ENCODE measurements at regions not wholly inside any gene's neighbourhood (a gene's known extent, or its start where the extent isn't known, plus 50 kb on each side); places are given as distances from the start of the nearest gene placed in this dataset.

GRCh38 chr6:87935196-87935595 lies 112.4 kb upstream of the SPACA1 start:
- DNase-seq = no peak

DNA sequence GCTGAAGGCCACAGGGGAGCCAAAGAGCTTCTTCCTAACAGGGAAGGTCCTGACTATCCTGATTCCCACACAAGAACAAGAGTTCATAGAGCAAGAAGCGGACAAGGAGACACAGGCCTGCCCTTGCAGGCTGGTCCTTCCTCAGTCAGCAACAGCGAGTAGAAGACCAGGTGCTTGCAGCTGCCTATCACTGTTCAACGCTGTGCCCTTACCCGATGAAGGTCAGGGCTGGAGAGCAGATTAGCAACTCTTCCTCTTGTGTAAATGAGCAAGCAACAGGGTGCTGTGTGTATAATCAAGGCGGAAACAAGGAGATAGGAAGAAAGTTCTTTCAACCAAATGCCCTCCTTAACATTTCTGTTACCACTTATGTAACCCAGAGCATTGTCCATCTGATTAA lies 115.3 kb upstream of the SPACA1 start:
- no peak for DNase-seq

DNA sequence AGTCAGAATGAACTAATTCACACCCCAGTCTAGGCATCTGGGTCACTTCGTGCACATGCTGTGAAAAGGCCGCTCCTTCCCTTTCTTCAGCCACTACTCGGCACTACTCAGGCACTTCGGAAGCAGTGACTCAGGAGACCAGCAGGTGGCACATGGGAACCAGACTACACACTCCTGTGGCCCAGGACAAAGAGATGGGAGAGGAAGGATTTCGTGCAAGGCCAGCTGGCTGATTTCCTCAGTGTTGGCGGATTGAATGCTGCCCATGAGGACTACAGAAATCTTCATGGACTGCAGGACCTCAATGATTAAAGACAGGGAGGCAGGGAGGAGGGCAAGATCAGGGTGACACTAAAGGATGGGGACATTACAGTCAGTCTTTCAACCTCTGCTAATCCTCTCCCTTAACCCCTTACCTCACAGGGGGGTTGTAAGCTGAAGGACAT lies 117.8 kb upstream of the SPACA1 start:
- peak; percentile 58 for DNase-seq

DNA sequence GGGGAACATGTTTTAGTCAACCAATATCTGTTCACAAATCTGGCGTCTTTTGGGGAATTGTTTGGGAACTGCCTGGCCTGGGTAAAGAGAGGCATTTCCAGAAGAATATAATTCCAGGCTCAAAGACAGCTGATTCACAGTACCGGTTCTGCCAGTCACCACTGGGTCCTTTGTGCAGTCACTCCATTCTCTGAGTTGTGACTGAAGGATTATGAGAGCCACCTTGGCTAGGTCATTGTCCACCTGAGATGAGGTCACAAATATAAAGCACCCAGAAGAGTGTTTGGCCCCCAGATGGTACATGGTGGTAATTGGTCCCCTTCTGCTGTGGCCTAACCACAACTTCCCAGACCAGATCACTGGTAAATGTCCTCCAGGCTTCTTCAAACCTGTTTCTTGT lies 121.0 kb upstream of the SPACA1 start:
- DNase-seq = no peak

DNA sequence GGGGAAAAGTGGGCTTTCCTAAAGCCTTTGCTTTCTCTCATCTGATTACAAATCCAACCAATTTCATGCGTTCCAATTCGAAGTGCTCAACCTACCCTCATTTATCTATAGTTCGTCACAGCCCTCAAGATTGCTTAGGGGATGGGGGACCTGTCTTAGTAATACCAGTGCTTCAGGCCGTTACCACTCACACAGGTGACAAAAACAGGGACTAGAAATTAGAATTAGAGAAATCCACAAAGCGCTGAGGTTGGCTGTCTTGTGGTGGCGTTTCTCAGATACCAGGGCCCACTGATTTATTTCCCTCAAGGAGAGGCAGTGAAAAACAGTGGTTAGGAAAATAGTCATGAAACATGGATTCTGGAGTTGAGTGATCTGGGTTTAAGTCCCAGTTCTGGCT lies 121.6 kb upstream of the SPACA1 start:
- DNase-seq = no peak

DNA sequence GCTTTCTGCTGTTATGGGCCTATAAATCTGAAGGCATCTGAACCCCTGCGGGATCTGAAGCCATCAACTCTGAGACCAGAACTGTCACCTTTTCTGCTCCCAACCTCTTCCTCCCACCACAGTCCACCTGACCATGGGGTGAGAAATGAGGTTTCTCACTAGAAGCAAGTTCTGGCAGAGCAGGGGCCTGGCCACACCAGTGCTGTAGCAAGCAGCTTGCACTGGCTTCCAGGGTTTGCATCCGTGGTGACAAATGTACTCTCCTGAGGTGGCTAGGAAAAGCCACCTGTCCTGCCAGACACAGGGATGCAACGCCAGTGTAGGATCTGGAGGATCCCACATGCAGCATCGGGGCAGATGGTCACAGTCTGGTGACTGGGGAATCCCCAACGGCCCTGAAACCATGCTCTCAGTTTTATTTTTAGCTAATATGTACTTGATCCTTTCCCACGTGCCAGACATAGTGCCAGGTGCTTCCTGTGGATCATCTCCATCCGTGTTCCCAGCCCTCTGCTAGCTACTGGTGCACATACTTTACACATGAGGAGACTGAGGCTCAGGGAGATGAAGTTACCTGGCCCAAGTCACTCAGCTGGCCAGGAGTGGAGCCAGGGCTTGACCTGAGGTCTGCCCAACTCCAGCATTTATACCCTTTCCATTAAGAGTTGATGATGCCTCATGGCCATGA lies 122.1 kb upstream of the SPACA1 start:
- DNase-seq = no peak

DNA sequence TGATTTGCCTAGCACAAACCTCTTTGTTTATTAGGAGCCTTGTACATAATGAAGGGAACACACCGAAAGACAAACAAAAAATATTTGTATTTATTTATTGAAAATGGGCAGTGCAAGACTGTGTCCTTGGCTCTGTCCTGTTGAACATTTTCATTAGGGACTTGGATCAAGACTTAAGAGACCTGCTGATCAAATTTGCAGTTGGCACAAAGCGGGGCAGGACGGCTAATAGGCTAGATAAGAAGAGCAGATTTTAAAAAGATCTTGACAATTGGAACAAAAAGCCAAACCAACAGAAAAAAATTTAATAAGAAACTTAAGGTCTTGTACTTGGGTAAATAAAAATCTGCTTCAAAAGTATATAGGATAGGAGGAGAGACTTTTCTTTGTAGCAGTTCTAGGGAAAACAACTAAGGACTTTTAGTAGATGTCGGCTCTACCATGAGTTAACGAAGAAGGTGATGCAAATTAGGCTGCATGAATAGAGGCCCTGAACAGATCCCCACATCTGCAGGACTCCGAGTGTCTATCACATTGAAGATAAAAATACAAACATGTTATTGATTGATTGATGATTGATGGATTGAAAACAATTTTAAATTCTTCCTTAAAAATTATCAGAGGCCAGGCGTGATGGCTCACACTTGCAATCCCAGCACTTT lies 124.1 kb upstream of the SPACA1 start:
- no peak for DNase-seq

GRCh38 chr6:87922947-87923330 lies 124.7 kb upstream of the SPACA1 start:
- DNase-seq = no peak

- no peak for DNase-seq
Measured at GRCh38 chr6:87922196-87922946, 125.3 kb upstream of the SPACA1 start.

DNA sequence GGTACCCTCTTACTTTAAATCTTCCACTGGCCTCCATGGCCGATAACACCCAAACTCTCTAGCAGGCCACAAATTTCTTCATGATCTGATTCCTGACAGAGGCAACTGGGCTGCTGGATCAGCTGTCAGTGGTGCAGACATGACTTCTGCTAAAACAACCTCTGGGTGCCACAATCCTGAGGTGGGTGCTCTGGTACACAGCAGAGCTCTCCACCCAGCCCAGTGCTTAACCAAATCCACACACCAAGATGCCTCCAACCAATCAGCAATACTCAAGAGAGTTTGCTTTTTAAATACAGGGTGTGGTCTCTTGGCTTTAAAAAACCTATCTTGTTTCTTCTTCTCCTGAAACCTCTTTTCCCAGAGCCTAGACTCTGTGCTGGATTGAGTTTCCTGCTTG lies 126.6 kb upstream of the SPACA1 start:
- no peak for DNase-seq

- DNase-seq = no peak
Measured at GRCh38 chr6:87920245-87920644, 127.4 kb upstream of the SPACA1 start.

- DNase-seq = no peak
Measured at GRCh38 chr6:87919416-87919815, 128.2 kb upstream of the SPACA1 start.

- DNase-seq = no peak
Measured at GRCh38 chr6:87919001-87919400, 128.6 kb upstream of the SPACA1 start.

DNA sequence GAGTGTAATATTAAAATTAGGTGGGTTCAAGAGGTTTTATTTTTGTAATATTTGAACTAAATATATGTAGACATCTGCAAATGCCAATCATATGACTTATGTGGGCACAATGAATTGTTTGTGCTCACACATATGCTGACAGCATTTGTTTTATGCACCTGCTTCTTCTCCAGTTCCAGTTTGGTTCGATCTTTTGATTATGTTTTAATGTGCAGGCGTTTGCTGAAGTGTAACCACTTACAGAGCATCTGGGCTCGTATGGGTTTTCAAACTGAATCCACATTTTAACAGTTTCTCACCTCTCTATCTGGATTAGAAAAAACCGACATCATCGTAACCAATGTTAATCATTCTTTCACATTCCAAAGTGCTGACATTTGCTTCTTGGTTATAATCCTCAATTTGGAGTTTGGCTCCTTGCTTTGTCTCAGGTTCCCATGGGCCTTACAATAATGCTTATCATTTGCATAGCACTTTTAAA lies 129.1 kb upstream of the SPACA1 start:
- DNase-seq = peak; percentile 10

DNA sequence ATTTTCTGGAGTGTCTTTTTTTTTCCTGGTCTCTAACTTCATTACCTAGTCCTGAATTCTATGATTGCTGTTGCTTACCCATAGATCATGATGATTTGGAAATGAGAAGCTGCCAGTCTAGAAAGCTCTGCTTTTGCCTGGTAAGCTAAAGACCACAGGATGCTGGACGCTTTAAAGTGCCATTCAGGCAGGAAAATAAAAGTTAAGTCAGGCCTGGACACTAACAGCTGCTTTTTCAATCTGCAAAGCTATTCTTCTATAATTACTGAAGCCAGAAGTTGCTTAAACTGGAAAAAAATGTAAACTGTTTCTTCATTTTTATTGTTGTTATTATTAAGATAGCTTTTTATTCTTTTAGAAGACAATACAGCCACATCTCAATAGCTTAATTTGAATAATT lies 129.8 kb upstream of the SPACA1 start:
- DNase-seq = no peak

DNA sequence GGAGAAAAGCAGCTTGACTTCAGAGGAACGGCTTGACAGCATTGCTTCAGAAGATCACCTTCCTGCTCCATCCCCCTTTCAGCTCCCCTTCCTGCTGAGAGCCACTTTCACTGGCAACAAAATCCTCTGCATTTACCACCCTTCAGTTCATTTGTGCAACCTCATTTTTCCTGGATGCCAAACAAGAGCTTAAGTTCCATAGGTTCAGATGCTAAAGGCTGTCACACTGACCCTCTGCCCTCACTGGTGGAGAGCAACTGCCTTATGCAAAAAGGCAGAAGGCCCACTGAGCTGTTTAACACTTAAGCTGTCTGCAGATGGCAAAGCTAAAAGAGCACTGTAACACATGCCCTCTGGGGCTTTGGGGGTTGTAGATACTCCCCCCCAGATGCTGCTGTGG lies 131.2 kb upstream of the SPACA1 start:
- no peak for DNase-seq

DNA sequence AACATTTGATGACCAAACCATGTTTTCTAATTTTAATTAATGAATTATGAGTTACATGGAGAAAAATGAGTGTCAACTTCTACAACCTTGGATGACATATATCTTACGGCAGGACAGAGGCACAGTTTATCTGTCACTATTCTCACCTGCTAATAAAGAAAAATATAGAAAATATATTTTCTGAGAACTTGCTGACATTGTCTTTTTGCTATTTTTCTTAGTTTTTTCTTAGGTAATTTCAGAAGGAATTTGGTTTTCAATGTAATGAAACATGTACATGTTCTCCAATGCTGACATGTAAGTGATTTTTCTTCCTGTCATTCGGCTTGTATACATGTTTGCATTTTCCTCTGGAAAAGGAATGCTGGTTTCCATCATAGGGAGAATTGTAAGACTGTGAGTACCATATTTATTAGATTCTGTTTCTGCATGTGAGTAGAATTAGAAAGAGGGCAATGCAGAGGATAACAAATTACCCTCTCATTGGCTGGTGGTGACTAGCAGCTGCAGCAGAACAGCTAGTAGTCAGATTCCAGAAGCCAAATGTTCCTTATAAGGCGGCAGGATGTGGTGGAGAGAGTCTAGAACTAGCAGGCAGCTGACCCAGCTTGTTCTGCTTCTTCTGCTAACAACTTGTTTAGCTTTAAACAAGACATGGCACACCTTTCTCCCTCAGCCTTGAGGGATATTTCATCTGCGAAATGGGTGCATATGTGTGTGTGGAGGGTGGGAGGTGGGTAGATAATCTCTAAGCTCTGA lies 132.8 kb upstream of the SPACA1 start:
- no peak for DNase-seq

GRCh38 chr6:87913974-87914373 lies 133.7 kb upstream of the SPACA1 start:
- no peak for DNase-seq

DNA sequence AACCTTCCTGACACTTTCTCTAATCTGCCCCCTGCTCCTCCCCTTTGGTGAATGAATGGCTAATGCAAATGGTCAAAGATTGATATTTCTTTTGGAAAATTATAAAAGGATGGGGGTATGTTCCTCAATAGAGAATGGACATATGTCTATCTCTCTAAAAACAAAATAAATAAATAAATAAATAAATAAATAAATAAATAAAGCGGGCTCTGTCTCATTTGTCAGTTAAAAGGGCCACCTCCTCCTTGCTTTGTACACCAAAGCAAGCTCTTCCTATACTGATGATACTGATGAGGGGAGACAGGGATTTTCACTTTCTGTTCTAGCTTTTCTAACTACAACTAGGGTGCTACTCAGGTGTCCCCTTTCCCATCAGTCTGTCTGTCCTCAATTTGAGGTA lies 135.5 kb upstream of the SPACA1 start:
- DNase-seq = no peak

DNA sequence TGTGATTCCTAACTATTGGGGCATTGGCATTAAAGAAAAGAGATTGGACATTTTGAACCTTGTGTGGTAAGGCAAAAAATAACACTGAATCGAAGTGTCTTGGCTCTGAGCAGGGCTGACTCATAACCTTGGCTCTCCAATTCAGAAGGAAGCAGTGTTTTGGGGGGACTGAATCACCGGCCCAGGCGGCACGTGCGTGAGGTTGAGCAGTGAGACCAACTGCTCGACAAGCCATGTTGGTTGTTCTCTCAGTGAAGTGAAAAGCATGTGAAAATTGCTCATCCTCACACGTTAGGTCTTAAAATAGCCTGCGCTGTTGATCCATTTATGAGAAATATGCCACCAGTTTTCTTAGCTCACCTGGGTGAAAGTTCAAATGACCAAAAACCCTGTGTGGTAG lies 137.8 kb upstream of the SPACA1 start:
- no peak for DNase-seq

DNA sequence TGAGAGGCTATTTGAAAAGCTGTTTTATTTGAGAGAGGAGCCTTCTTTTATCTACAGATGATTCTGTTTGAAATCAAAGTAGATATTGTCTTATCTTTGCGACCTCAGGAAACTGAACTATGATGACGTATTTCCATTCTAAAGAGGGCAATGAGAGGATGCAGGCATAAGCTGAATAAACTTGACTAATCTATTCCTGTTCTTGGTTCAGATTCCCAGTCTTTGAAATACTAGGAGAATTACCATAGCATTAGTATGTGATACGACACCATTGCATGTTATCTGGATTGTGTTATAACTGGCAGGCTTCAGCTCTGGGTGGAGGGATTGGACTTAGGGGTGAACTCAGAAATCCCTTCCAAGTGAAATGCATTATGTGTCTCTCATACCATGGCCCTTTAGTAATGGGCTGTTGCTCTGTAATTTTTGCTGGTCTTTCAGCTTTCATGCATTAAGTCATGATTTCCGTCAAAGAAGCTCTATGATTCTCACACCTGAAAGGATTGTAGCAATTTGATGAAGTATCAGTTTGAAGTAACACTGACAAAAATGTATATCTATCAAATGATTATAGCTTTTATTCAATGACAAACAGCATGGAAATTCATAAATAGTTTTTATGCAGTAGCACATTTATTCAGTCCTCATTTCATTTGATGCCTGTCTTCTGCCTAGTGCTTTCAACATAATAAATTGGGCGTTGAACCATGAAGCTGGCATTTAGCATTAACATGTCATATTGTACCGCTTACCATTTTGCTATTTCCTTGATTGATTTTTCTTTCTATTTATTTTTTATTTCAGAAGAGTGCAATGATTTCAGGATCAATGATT lies 138.4 kb upstream of the SPACA1 start:
- DNase-seq = no peak

- DNase-seq = no peak
Measured at GRCh38 chr6:87907521-87907920, 140.1 kb upstream of the SPACA1 start.
